ENCODE measurements at regions not wholly inside any gene's neighbourhood (a gene's known extent, or its start where the extent isn't known, plus 50 kb on each side); places are given as distances from the start of the nearest gene placed in this dataset.
"Not testable (repeated sequence)": the region's sequence is repeated elsewhere in the genome, so short reads cannot be mapped to it uniquely, and the experiment has no call there.

DNA sequence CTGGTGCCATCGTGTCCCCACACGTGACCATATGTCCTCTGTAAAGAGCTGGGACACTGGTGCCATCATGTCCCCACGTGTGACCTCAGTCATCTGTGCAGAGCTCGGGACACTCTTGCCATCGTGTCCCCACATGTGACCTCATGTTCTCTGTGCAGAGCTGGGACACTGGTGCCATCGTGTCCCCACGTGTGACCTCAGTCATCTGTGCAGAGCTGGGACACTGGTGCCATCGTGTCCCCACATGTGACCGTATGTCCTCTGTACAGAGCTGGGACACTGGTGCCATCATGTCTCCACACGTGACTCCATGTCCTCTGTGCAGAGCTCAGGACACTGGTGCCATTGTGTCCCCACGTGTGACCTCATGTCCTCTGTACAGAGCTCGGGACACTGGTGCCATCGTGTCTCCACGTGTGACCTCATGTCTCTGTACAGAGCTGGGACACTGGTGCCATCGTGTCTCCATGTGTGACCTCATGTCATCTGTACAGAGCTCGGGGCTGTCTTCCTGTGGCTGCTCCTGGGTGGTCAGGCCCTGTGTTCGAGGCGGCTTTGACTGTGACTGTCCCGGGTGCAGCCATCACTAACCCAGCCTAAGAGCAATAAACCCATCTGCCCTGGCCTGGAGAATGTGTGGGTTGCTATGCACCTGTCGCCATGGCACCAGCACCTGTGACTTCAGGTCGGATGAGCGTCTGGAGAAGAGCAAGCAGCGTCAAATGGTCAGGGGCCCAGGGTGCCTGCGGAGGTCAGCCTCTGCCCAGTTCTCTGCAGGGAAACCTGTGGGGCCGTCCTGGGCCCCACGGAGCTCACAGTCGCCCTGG is 334.4 kb downstream of the ADGRD1 start:
- no peak for DNase-seq (ENCODE audit: low read depth, low spot score)

DNA sequence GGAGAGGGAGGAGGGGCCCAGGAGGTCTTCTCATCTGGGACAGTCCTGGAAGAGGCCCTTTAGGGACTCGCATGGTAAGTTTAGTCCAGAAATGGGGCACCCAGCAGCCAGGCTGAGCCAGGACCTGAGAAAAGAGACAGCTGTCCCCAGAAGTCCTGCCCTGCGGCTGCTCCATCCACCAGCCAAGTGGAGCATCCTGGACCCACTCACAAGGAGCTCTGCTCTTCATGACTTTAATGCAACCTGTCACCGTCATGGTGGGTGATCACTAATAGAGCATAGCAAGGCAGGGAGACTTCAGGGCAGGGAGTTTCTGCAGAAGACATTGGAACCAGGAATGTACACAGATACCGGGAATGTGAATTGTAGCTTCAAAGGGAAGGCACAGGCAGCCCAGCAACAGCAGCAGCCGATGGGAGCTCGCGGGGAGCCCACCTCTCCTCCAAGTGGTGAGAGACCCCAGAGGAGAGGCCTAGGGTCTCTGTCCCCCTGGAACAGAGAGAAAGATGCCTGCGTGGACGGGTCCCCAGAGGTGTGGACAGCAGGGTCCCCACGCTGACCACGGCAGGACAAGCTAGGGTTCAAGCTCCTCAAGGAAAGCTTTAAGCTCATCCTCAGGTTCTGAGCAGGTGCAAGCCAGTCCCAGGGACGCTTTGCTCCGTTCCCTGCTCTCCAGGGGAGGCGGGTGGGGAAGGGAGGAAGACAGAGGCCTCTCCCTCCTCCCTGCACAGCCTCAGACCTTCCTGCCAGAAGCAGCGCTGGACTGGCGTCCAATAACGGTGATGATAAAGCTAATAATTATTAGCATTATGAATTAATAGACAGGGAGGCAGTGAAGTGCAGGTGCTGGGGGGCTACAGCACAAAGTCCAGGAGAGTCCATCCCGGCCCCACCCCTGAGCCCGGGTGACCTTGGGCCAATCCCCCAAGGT is 335.3 kb downstream of the ADGRD1 start:
- DNase-seq (ENCODE audit: low read depth, low spot score): not testable (repeated sequence)

- not testable (repeated sequence) for DNase-seq (ENCODE audit: low read depth, low spot score)
These were observed 336.1 kb downstream of the ADGRD1 start for GRCh38 chr12:131289807-131290206.

DNA sequence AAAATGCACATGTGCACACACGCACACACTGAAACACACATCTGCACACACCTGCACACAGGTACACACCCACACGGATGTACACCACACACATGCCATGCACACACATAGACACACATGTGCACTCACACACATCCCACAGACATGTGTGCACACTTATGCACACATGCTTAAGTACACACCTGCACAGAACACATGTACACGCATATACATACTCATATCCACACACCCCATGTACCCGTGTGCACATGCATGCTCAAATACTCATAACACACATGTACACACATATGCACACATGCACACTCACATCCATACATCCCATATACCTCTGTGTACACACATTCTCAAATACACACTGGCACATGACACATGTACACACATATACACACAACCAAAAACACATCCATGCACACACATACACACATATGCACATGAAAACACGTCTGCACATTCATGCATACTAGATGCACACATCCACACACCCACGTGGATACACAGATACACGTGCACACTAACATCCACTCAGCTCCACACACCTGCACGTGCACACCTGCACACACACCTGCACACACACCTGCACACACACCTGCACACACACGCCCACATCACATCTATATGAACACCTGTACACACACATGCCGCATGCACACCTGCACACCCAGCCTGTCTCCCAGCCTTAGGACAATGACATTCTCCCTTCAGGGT is 336.7 kb downstream of the ADGRD1 start:
- no peak for DNase-seq (ENCODE audit: low read depth, low spot score)

GRCh38 chr12:131293071-131294015 is 339.6 kb downstream of the ADGRD1 start:
- DNase-seq (ENCODE audit: low read depth, low spot score): not testable (repeated sequence)

DNA sequence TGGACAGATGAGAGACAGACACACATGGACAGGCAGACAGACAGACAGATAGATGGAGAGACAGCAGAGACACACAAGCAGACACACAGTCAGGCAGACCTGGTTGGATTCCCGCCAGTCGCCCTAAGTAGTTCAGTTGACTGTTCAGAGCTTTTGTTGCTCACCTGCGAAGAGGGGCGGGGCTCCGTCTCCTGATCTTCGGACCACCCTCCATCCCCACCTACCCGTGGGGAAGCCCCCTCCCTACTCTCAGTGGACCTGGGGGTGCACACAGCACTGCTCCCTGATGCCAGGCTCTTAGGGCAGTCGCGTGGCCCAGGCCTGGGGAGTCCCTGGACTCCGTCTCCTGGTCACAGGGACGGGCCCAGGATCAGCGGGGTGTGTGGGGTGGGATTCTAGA is 341.0 kb downstream of the ADGRD1 start:
- not testable (repeated sequence) for DNase-seq (ENCODE audit: low read depth, low spot score)

DNA sequence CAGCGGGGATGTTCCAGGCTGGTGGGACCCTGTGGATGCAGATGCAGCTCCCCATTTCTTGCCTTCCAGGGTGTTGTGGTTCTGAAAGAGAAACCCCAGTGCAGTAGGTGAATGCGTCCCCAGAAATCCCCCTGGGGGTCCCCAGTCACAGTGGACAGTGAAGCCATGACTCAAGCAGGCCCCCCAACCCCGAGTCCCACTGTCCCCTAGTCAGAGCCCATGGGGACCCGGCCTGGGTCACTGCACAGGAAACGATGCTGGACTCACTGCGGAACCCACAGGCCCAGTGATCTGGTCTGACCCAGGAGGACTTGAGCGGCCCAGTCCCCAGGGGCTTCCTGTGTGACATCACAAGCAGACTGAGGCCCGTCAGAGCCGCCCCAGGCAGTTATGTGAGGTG is 341.4 kb downstream of the ADGRD1 start:
- not testable (repeated sequence) for DNase-seq (ENCODE audit: low read depth, low spot score)

DNA sequence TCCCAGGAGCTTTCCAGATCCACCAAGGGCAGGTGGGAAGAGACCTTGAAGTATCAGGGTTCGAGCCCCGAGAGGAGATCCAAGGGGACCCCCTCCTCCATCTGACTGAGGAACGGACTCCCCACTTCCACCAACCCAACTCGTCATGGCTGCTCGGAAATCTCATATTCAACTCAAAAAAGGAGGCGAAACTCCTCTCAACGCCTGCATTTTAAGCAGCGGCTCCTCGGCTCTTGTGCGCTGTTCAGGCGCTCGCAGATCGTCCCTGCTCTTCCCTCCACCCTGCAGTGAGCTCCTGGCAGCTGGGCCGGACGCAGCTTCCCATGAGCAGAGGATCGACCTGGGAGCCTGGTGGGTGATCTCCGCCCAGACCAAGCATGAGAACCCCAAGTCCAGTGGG is 341.9 kb downstream of the ADGRD1 start:
- not testable (repeated sequence) for DNase-seq (ENCODE audit: low read depth, low spot score)

DNA sequence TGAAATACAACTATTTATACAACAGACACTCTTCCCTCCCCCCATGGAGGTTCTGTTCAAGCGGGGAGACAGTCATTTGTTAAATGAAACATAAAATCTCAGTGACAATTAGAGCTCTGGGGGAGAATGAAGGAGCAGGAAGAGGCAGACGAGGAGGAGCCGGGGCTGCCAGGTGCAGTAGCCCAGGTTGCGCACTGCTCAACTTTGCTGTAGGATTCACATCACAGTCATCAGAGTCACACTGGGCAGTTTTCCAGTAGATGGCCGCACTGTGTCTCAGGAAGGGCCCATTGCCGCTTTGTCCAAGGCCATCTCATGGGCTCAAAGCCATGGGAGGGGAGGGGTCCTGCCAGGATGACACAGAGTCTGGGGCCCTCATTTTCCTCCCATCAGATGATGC is 342.4 kb downstream of the ADGRD1 start:
- DNase-seq (ENCODE audit: low read depth, low spot score): not testable (repeated sequence)

GRCh38 chr12:131296651-131297050 is 342.9 kb downstream of the ADGRD1 start:
- not testable (repeated sequence) for DNase-seq (ENCODE audit: low read depth, low spot score)

GRCh38 chr12:131298526-131299369 is 345.0 kb downstream of the ADGRD1 start:
- not testable (repeated sequence) for DNase-seq (ENCODE audit: low read depth, low spot score)

DNA sequence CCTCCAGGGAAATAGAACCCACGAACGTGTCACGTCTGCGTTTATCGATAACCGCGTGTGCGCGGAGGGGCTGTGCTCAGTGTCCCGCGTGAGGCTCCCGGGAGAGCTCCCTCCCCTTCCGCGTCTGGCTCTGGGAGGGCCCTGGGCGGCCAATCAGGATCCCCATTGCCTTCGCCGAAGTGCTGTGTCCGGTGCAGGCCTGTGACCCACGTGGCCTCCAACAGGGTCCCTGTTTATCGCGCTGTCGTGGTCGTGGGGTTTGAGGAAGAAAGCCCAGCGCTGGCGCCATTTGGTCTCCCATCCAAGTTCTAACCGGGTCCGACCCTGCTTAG is 345.6 kb downstream of the ADGRD1 start:
- DNase-seq (ENCODE audit: low read depth, low spot score): not testable (repeated sequence)

DNA sequence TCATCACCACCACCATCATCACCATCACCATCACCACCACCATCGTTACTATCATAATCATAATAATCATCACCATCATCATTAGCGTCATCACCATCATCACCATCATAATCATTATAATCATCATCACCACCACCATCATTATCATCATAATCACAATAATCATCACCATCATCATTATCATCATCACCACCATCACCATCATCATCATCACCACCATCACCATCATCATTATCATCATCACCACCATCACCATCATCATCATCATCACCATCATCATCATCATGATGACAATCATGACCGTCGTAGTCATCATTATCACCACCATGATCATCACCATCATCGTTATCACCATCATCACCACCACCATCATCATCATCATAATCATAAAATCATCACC is 349.9 kb downstream of the ADGRD1 start:
- DNase-seq (ENCODE audit: low read depth, low spot score): not testable (repeated sequence)

DNA sequence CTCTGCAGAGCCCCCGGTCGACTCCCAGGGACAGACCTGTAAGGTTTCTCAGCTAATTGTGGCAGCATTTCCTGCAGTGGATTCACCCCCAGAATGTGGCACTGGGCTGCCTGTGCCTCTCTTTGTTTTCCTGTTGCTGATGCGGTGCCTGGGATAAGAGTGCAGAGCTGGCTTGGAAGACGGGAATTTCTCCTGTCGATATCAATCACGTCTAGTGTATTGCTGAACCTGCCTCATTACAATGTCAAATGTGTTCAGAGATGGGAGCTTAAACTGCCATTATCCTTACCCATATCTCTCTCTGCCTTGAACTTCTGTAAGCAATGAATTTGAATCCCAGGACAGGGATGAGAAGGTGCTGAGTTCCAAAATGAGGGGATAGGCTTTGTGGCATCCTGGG is 350.9 kb downstream of the ADGRD1 start:
- DNase-seq (ENCODE audit: low read depth, low spot score): not testable (repeated sequence)

- no peak for DNase-seq (ENCODE audit: low read depth, low spot score)
These were observed 356.0 kb downstream of the ADGRD1 start for GRCh38 chr12:131309700-131310099.

DNA sequence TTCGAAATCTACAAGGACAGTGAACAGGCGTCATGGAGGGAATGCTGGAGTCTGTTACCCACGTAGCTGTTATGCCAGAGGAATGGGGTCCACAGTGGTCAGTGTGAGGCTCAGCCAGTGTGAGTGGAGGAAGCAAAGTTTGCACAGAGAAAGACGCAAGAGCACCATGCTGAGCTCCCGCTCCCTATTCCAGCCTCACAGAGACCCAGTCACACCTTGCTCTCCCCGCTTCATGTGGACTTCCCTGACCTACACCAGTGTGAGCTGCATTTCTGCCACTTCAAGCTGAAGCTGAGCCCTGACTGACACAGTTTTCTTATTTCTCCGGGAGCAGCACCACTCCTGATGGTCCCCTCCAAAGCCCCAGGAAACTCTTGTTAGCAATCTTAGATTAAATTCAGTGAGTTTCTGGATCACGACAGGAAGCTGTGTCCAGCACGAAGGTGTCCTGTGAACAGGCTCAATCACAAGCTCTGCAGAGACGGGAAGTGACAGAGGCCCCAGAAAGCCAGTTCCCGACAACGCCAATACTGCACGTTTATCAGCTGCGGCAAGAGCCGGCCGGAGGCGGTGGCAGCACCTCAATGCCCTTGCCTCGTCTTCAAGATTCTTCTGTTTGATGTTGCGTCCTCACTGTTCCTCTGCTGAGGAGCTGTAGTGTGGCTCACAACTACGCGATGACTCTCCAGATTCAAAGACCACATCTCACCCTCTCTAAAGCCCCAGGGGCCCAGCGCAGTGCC is 356.7 kb downstream of the ADGRD1 start:
- DNase-seq (ENCODE audit: low read depth, low spot score): not testable (repeated sequence)

GRCh38 chr12:131311279-131311722 is 357.6 kb downstream of the ADGRD1 start:
- DNase-seq (ENCODE audit: low read depth, low spot score): not testable (repeated sequence)

GRCh38 chr12:131311764-131312163 is 358.1 kb downstream of the ADGRD1 start:
- no peak for DNase-seq (ENCODE audit: low read depth, low spot score)

DNA sequence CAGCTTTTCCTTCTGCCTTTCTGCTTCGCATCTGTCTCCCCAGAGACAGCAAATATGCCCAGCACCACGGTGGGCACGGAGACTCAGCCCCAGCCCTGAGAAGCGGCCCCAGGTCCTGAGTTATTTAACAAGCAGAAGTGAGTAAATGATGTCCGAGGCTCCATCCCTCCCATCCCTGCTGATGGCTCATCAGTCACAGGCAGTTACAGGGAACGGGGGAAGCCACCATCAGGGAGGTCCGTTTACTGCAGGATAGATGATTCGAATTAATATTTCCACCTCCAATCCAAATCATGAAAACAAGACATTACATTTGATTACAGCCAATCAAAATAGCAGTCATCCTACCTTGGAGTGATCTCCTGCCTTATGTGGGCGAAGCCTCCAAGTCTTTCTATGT is 358.7 kb downstream of the ADGRD1 start:
- DNase-seq (ENCODE audit: low read depth, low spot score): not testable (repeated sequence)

Data from activated CD4-positive, CD25-positive, alpha-beta regulatory T cell treated with anti-CD3 and anti-CD28 coated beads, Interleukin-2, amount 50 U/mL, for 16 hours (primary cell).